Activated CD4-positive, alpha-beta T cell treated with anti-CD3 and anti-CD28 coated beads for 24 hours (primary cell): ENCODE measurements at regions not wholly inside any gene's neighbourhood (a gene's known extent, or its start where the extent isn't known, plus 50 kb on each side); places are given as distances from the start of the nearest gene placed in this dataset.
A peak's percentile ranks its signal among the peaks of the same experiment; 100 is the strongest.
"Not testable (repeated sequence)": the region's sequence is repeated elsewhere in the genome, so short reads cannot be mapped to it uniquely, and the experiment has no call there.

ENCODE experiments used
- DNase-seq, 2 donors: peaks; one replicate each; pipeline ENCODE4 v3.0.0-alpha.2; 2020; ENCODE audit warnings: low read depth in 2 of 2

GRCh38 chr1:245062741-245063305 is 92.0 kb upstream of the KIF26B start:
- DNase-seq, result no peak

- not testable (repeated sequence) for DNase-seq
Observed at GRCh38 chr1:245061808-245062207, 93.0 kb upstream of the KIF26B start.

GRCh38 chr1:245060684-245061374 is 94.0 kb upstream of the KIF26B start:
- DNase-seq, result no peak

GRCh38 chr1:245059806-245060424 is 94.9 kb upstream of the KIF26B start:
- DNase-seq, result no peak

- no peak for DNase-seq
Observed at GRCh38 chr1:245058882-245059281, 95.9 kb upstream of the KIF26B start.

- DNase-seq, result no peak
Observed at GRCh38 chr1:245058436-245058835, 96.3 kb upstream of the KIF26B start.

GRCh38 chr1:245056913-245057312 is 97.9 kb upstream of the KIF26B start:
- no peak for DNase-seq

GRCh38 chr1:245056296-245056695 is 98.5 kb upstream of the KIF26B start:
- not testable (repeated sequence) for DNase-seq

GRCh38 chr1:245055752-245056151 is 99.0 kb upstream of the KIF26B start:
- no peak for DNase-seq

GRCh38 chr1:245054507-245055270 is 100.1 kb upstream of the KIF26B start:
- no peak for DNase-seq

GRCh38 chr1:245054105-245054504 is 100.7 kb upstream of the KIF26B start:
- no peak for DNase-seq

- no peak for DNase-seq
Observed at GRCh38 chr1:245052258-245052657, 102.5 kb upstream of the KIF26B start.

- DNase-seq, result peak; percentile 3 to 7
Observed at GRCh38 chr1:245051349-245052221, 103.2 kb upstream of the KIF26B start.

- no peak for DNase-seq
Observed at GRCh38 chr1:245046769-245047168, 108.0 kb upstream of the KIF26B start.

GRCh38 chr1:245046315-245046714 is 108.5 kb upstream of the KIF26B start:
- DNase-seq, result no peak

- no peak for DNase-seq
Observed at GRCh38 chr1:245045087-245045881, 109.5 kb upstream of the KIF26B start.

GRCh38 chr1:245043611-245043940 is 111.2 kb upstream of the KIF26B start:
- DNase-seq, result no peak

- no peak for DNase-seq
Observed at GRCh38 chr1:245041058-245041698, 113.6 kb upstream of the KIF26B start.

- no peak for DNase-seq
Observed at GRCh38 chr1:245039196-245039595, 115.6 kb upstream of the KIF26B start.

- DNase-seq, result no peak
Observed at GRCh38 chr1:245036102-245036501, 118.7 kb upstream of the KIF26B start.
